Activated CD8-positive, alpha-beta T cell treated with anti-CD3 and anti-CD28 coated beads for 36 hours (primary cell): ENCODE measurements at regions not wholly inside any gene's neighbourhood (a gene's known extent, or its start where the extent isn't known, plus 50 kb on each side); places are given as distances from the start of the nearest gene placed in this dataset.
A peak's percentile ranks its signal among the peaks of the same experiment; 100 is the strongest.

Source experiments
- ATAC-seq: fragments of 200-7000 bp; cut with Tn5 transposase; one replicate; pipeline ENCODE4 v1.10.0; 2021; ENCODE audit warnings: mild to moderate bottlenecking, moderate library complexity
- CTCF ChIA-PET: fragments of 350-600 bp; sonication (Branson Sonifier 250); formaldehyde crosslinking; loops from one replicate; lab custom pipeline; 2021; ENCODE audit warnings: antibody characterized with exemption; lab: Charles Lee
- POLR2A ChIA-PET: fragments of 350-600 bp; sonication (Branson Sonifier 250); formaldehyde crosslinking; loops from one replicate; lab custom pipeline; 2021; ENCODE audit warnings: antibody characterized with exemption; lab: Charles Lee
- DNase-seq: peaks from one replicate; pipeline ENCODE4 v3.0.0-alpha.2; 2020
- H3K27ac Mint-ChIP-seq: one replicate; pipeline ENCODE4 v1.8.0; 2021; ENCODE audit warnings: mild to moderate bottlenecking, mixed read lengths
- H3K27me3 Mint-ChIP-seq: one replicate; pipeline ENCODE4 v1.8.0; 2021; ENCODE audit warnings: mixed read lengths
- H3K36me3 Mint-ChIP-seq: one replicate; pipeline ENCODE4 v1.8.0; 2021; ENCODE audit warnings: low read depth, mixed read lengths
- H3K4me1 Mint-ChIP-seq: one replicate; pipeline ENCODE4 v1.8.0; 2021; ENCODE audit warnings: low read depth, mixed read lengths
- H3K4me3 Mint-ChIP-seq: one replicate; pipeline ENCODE4 v1.8.0; 2021; ENCODE audit warnings: mild to moderate bottlenecking, moderate library complexity, mixed read lengths
- H3K9me3 Mint-ChIP-seq: one replicate; pipeline ENCODE4 v1.8.0; 2021; ENCODE audit warnings: mixed read lengths
- intact Hi-C: fragments of 100-400 bp; cut with micrococcal nuclease; formaldehyde crosslinking; loops from one replicate; pipeline ENCODE4 v1.10.0; 2022
- TF ChIP-seq, protein P1 (sequence below): fragments of 200-600 bp; IDR thresholded peaks from one replicate; pipeline ENCODE4 v1.8.0; 2022; ENCODE audit warnings: antibody characterized with exemption, mild to moderate bottlenecking

DNA sequence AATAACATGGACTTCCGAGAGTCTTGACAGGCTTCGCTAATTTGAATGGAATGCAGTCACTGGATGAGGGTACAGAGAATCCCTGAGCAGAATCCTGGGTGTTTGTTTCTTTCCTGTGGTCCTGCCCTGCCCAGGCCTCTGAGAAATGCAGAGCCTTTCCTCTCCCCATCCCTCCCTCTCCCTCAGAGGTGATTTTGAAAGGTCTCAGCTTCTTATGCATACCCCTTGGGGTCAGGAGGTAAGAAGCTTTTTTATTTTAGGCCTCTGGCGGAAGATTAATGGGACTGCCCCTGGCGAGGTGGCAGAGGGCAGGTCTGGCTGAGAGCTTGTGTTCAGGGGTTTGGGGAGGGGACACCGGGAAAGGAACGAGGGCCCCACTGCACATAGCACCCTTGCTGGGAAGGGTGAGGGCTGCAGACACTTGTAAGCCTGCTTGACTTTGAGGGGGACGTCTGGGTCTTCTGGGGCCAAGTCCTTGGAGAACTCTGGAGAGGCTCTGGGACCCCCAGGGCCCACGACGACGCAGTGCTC lies 116.5 kb upstream of the SLC45A1 start:
- ChIA-PET CTCF (interaction anchor here (1.5 kb wide), 2 partner anchors 33 to 148 kb away, joined by 4 to 5 read pairs; no protein-coding TSS in a partner anchor), POLR2A (no interaction called here)
- no peaks in the 10 kb centered on the region for H3K27me3 Mint-ChIP-seq
- TF ChIP-seq, protein P1, sequence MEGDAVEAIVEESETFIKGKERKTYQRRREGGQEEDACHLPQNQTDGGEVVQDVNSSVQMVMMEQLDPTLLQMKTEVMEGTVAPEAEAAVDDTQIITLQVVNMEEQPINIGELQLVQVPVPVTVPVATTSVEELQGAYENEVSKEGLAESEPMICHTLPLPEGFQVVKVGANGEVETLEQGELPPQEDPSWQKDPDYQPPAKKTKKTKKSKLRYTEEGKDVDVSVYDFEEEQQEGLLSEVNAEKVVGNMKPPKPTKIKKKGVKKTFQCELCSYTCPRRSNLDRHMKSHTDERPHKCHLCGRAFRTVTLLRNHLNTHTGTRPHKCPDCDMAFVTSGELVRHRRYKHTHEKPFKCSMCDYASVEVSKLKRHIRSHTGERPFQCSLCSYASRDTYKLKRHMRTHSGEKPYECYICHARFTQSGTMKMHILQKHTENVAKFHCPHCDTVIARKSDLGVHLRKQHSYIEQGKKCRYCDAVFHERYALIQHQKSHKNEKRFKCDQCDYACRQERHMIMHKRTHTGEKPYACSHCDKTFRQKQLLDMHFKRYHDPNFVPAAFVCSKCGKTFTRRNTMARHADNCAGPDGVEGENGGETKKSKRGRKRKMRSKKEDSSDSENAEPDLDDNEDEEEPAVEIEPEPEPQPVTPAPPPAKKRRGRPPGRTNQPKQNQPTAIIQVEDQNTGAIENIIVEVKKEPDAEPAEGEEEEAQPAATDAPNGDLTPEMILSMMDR, result no peak
- no peak overlapping the region for H3K27ac Mint-ChIP-seq
- no peak for ATAC-seq
- peaks cover 5% of the 10 kb centered on the region for H3K4me1 Mint-ChIP-seq
- intact Hi-C loops, result no loop called here
- no peak for DNase-seq
- no peak overlapping the region for H3K4me3 Mint-ChIP-seq
- no peaks in the 10 kb centered on the region for H3K9me3 Mint-ChIP-seq
- H3K36me3 Mint-ChIP-seq, result no peaks in the 10 kb centered on the region

DNA sequence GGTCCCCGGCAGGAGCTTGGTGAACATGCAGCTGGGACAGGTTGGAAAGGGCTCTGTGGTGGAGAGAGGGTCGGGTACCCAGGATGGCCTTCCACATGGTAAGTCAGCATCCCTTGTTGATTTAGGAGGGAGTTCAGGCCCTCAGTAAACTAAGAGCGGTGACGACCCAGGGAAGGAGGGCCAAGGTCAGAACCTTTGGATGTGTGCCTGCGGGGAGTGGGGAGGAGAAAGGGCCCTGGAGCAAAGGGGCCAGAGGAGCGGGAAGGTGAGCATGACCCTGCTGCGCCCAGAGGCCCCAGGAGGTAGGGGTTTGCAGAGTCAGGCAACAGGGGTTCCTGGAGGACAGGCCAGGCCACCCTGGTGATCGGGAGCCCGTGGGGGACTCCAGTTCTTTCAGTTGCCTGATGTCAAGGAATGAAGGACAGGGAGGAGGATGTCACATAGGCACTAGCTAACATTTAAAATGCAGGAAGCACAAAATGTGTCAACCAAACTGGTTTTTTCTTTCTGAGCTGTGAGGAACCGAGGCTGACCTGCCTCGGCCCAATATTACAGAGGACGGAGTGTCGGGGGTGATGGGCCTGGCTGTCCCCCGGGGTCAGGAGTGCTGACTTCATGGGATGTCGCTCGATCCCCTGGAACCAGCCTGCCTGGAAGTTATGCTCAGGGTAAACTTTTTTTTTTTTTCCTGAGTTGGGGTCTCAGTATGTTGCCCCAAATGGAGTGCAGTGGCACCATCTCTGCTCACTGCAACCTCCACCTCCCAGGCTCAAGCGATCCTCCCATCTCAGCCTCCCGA lies 117.4 kb upstream of the SLC45A1 start:
- TF ChIP-seq, protein P1, result no peak
- ChIA-PET POLR2A (interaction anchor here (0.6 kb wide), 1 partner anchor 14 kb away, joined by 3 read pairs; no protein-coding TSS in a partner anchor), CTCF (interaction anchor here (1.5 kb wide), 1 partner anchor 149 kb away, joined by 4 read pairs; no protein-coding TSS in a partner anchor)
- DNase-seq (no peak), ATAC-seq (no peak)
- H3K4me1 Mint-ChIP-seq, result peaks cover 5% of the 10 kb centered on the region
- no peaks in the 10 kb centered on the region for H3K9me3 Mint-ChIP-seq
- no peak overlapping the region for H3K4me3 Mint-ChIP-seq
- intact Hi-C loops, result no loop called here
- H3K36me3 Mint-ChIP-seq, result no peaks in the 10 kb centered on the region
- H3K27me3 Mint-ChIP-seq, result no peaks in the 10 kb centered on the region
- H3K27ac Mint-ChIP-seq, result no peak overlapping the region

DNA sequence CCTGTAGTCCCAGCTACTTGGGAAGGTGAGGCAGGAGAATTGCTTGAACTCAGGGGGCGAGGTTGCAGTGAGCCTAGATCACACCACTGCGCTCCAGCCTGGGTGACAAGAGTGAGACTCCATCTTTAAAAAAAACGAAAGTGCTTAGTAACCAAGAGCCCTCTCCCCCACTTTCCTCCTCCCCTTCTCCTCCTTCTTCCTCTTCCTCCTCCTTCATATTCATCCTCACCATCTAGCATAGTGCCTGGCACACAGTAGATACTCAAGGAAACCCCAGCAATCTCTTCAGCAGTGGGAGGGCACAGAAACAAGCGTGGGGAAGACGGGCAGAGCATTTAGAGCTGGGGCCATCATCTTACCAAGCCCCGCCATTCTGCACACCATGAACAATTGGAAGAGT lies 119.4 kb upstream of the SLC45A1 start:
- Mint-ChIP-seq H3K27me3 (peaks cover 1% of the 10 kb centered on the region), H3K4me1 (peaks cover 7% of the 10 kb centered on the region), H3K27ac (no peak overlapping the region), H3K4me3 (no peak overlapping the region), H3K9me3 (no peaks in the 10 kb centered on the region), H3K36me3 (no peaks in the 10 kb centered on the region)
- DNase-seq (no peak), ATAC-seq (no peak)
- TF ChIP-seq, protein P1, result no peak
- intact Hi-C loops, result no loop called here
- POLR2A ChIA-PET, result no interaction called here
- CTCF ChIA-PET, result interaction anchor here (1.2 kb wide), 1 partner anchor 184 kb away, joined by 3 read pairs; no protein-coding TSS in a partner anchor

- ChIA-PET POLR2A (no interaction called here), CTCF (no interaction called here)
- ATAC-seq (no peak), DNase-seq (peak; percentile 23)
- Mint-ChIP-seq H3K36me3 (no peaks in the 10 kb centered on the region), H3K27ac (no peak overlapping the region), H3K27me3 (peaks cover 1% of the 10 kb centered on the region), H3K4me1 (peaks cover 7% of the 10 kb centered on the region), H3K9me3 (no peaks in the 10 kb centered on the region), H3K4me3 (no peak overlapping the region)
- TF ChIP-seq, protein P1, result no peak
- intact Hi-C loops, result no loop called here
Measured at GRCh38 chr1:8197493-8198282, 120.2 kb upstream of the SLC45A1 start.
